Left ventricle myocardium superior (tissue), 1 donor: ENCODE measurements at regions not wholly inside any gene's neighbourhood (a gene's known extent, or its start where the extent isn't known, plus 50 kb on each side); places are given as distances from the start of the nearest gene placed in this dataset.

Experiments
- ATAC-seq: fragments of 200-7000 bp; cut with Tn5 transposase; one replicate; pipeline ENCODE4 v1.9.1; 2020; ENCODE audit warnings: mild to moderate bottlenecking, moderate library complexity
- DNase-seq: peaks from one replicate; pipeline ENCODE4 v3.0.0-alpha.2; 2020
- intact Hi-C: fragments of 100-400 bp; cut with micrococcal nuclease; formaldehyde crosslinking; loops from one replicate; pipeline ENCODE4 v1.11.0; 2022
- donor health status: DM: no; HTN: yes; CAD: no; lungs with severe emphysema.

DNA sequence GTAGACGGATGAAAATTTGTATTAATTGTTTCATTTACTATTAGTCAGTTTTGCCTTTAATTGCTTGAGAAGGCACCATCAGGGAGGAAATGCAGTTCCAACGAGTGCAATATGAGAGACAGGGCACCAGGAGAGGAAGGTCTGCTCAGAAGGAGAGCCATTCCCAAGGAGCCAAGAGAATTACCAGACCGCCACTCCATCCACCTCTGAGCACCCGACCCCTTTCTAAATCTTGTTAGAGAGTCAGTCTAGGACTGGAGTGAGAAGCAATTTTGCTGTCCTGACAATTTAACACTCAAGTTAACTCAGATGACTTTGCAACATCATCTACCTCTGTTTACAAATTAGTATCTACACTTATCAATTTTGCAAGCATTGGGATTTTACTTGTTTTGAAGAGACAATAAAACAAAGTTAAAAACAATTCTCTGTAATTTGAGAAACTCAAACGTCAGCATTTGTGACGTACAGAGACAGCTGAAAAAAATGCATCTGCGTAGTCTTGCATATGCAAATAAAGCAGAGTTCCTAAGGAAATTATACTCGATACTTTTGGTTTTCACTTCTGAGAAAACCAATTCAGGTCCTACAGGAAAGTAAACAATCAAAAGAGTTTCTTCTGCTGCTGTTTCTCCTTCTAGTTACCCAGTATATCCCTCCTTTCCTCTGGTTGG, 1704.7 kb upstream of the TENM3 start:
- ATAC-seq, result no peak
- intact Hi-C loops, result no loop called here

DNA sequence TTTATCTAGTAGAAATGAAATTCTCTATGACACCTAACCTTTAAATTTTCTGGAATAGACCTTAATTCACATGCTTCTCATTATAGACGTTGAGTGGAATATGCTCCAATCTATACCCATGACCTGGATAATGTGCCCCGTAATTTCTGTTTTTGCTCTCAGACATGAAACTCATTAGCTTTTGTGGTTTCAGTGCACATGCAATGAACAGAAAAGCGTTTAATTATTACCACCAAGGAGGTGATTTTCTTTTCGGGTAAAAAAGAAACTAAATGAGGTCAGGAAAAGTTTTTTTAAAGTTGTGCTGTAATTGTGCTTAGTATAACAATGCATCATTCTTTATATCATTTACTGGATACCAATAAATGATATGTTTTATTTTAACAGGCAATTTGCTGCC, 1703.9 kb upstream of the TENM3 start:
- intact Hi-C loops, result no loop called here
- no peak for DNase-seq
- no peak for ATAC-seq

More for the DNA sequence above, 1704.7 kb upstream of the TENM3 start:
- no peak for DNase-seq

DNA sequence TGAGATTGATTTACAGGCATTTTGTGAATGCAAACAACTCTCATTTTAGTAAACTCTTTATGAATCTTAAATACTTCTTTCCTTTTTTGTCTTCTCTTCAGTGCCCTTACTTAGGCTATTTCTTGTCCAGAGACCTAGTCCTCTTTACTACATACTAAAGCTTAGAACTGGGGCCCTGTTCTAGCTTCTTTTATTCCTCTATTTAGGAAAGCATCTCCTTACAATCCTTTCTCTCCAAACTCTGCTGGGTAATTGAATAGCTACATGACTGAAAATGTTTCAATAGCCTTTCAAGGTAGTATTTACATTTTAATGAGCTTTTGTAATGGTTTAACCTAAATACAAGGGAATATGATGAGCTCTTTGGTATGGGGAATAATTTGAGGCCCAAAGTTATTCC, 1701.5 kb upstream of the TENM3 start:
- intact Hi-C loops, result no loop called here
- ATAC-seq (no peak), DNase-seq (no peak)

DNA sequence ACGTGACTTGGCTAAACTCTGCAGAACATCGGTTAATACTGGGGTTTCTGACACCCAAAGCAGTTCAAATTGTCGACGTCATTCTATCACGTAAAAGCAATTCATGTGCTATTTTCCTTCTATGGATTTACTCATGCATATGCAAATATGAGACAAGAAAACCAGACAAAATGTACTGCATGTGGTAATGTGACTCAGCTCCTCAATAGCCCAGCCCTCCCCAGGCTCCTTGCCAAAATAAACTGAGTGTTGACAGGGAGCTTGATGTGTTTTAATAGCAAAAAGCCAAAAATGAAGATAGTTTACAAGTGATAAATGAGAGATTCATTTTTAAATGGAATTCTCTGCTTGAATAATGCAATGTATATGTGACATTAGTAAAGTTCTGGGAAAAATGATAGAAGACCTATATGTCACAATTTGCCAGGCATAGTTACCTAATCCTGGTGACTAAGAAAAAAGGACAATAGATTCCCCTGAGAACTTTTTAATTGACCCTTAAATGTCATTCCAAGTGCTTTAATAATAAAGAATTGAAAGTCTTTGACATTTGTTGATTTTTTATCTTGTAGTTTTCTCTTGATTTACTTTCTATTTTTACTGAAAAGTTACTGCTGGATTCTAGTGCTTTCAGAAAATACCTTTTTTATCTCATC, 1700.6 kb upstream of the TENM3 start:
- no peak for DNase-seq
- intact Hi-C loops, result no loop called here
- no peak for ATAC-seq

DNA sequence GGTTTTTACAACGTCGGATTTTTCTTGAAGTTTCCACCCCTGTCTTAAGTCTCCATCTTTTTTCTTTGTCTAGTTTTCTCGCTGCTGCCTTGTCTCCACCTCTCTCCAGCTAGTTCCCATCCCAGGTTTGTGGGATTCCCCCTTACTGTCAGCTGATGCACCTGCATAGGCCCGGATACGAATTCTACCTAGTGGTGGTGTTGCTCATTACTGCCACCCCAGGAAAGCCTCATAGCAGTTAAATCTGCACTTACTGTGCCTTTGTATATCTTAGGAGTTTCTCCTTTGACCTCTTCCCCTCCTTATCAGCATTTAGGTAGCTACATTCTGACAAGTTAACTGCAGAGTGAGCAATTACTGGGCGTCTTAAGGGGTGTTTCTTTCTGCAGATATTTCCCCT, 1693.1 kb upstream of the TENM3 start:
- intact Hi-C loops, result no loop called here
- DNase-seq, result no peak
- ATAC-seq, result no peak

DNA sequence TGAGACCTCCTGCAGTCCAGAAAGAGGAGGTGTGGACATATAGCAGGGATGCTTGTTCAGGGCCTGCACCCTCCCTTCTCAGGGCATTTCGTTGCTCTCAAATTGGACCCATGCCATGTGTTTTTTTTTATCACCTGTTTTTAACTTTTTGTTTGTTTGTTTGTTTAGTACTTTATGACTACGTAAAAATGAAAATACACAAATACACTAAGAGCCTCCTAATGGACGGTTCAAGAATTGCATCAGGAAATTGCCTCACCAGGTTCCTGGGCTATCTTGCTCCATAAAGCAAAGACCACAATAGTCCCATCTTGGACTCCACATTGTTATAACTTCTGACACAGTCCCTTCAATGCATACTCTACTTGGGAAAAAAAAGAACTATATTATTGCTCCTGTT, 1685.9 kb upstream of the TENM3 start:
- intact Hi-C loops, result no loop called here
- ATAC-seq (no peak), DNase-seq (no peak)

DNA sequence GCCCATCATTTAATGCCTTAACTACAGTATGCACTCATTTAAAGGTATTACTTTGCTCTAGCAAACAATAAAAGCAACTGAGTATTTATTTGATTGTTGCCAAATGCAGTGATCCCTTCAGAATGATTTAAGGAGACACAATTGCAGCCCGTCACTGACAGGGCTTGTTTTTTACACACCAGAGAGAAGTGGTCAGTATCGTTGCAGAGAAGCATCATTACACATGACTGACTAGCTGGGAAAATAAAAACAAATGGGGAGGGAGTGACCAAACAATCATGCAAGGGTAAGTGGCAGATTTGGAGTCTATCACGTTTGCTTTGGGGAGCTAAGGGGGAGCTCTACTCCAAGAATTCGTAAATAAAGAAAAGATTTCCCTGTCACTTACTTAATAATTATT, 1685.3 kb upstream of the TENM3 start:
- intact Hi-C loops, result no loop called here
- ATAC-seq, result no peak
- no peak for DNase-seq

DNA sequence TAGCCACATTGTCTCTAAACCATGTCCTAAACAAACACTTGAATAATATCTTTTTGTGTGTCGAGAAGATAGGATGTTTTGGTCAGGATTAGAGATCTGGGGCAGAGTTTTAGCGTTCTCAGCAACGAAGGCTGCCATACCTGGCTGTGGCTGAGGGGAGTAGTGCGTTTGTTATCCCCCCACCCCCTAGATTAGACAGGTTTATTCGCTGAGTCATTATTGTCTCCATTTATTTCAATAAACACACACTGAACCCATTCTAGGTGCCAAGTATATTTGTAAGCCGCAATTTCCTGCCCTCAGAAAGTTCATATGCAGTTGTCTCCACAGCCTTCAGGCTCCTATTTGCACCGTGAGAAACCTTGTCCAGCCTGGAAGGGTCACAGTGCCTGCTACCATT, 1684.8 kb upstream of the TENM3 start:
- no peak for ATAC-seq

DNA sequence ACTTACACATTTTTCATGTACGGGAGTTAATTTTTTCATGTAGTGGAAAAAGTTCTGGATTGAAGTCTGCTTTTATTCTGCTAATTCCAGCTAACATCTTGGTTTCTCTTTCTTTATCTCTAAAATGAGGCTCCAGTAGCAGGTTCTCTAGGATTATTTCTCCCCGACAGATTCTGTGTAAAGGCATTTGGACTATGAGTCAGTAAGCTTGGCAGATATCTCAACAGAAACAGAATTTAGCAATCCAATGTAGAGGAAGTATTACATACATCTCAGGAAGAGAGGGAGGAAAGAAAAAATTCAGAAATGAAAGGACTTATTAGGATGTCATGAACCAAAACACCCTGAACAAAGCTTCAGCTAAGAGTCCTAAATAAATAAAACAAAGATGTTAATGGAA, 1682.3 kb upstream of the TENM3 start:
- DNase-seq, result no peak
- no peak for ATAC-seq
- intact Hi-C loops, result no loop called here

More for the DNA sequence above, 1684.8 kb upstream of the TENM3 start:
- DNase-seq, result no peak
- intact Hi-C loops, result no loop called here

DNA sequence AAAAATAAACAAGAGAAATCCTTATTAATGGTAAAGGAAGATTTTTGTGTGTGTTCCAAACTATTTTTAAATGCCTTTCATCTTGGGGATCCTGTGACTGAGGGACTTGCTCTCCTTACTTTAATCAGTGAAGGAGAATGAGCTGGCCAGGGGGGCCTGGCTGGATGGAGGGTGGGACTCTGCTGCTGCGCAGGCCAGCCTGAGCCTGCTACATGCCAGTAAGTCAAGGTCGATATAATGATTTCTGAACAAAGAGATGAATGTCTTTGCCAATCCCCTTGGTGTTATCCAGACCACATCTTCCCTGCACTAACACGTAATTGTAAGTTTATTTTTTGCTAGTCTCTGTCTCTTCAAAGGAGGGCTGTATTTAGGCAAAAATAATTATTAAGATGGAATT, 1679.2 kb upstream of the TENM3 start:
- DNase-seq (no peak), ATAC-seq (no peak)
- intact Hi-C loops, result no loop called here

DNA sequence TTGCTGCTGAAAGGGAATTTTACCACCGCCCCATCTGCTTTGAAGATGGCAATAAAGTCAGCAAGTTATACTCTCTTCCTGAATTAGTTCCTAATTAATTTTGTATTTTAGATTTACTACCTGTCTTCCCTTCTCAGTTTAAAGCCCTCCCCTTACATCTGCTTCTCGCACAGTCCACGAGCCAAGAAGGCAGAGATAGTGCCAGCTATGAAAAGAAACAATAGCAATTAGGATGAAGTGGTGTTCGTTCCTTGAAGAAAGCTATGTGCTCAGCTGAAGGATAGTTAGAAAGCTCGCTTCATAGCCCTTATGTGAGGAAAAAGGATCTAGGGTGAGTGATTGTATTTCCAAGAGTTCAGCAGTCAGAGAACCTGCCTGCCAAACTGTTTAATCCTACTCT, 1678.8 kb upstream of the TENM3 start:
- no peak for ATAC-seq
- intact Hi-C loops, result no loop called here

DNA sequence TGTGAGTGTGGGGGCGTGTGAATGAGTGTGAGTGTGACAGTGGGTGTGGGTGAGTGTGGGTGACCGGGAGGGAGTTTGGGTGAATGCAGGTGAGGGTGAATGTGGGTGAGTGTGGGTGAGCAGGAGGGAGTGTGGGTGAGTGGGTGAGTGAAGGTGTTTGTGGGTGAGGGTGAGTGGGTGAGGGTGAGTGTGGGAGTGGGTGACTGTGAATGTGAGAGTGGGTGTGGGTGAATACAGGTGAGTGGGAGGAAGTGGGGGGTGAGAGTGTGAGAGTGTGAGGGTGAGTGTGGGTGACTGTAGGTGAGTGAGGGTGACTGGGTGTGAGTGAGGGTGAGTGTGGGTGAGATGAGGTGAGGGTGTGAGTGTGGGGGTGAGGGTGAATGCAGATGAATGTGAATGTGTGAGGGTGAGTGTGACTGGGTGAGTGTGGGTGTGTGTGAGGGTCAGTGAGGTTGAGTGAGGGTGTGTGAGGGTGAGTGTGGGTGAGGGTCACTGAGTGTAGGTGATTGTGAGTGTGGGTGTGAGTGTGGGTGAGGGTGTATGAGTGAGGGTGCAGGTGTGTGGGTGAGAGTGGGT, 1677.3 kb upstream of the TENM3 start:
- intact Hi-C loops, result no loop called here
- DNase-seq (no peak), ATAC-seq (no peak)

More for the DNA sequence above, 1678.8 kb upstream of the TENM3 start:
- no peak for DNase-seq

DNA sequence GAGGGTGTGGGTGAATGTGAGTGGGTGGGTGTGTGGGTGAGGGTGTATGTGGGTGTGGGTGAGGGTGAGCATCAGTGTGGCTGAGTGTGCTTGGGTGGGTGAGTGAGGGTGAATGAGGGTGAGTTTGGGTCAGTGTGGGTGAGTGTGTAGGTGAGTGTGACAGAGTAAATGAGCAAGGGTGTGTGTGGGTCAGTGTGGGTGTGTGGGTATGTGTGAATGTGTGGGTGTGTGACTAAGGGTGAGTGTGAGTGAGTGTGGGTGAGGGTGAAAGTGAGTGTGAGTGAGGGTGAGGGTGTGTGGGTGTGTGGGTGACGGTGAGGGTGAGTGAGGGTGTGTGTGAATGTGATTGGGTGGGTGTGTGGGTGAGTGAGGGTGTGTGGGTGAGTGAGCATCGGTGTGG, 1676.7 kb upstream of the TENM3 start:
- DNase-seq (no peak), ATAC-seq (no peak)
- intact Hi-C loops, result no loop called here

DNA sequence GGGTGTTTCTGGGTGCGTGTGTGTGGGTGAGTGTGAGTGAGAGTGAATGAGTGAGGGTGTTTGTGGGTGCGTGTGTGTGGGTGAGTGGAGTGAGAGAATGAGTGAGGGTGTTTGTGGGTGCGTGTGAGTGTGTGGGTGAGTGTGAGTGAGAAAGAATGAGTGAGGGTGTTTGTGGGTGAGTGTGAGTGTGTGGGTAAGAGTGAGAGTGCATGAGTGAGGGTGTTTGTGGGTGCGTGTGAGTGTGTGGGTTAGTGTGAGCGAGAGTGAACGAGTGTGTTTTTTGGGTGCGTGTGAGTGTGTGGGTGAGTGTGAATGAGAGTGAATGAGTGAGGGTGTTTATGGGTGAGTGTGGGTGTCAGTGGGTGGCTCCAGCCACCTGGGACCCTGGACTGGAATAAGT, 1676.1 kb upstream of the TENM3 start:
- DNase-seq (no peak), ATAC-seq (no peak)
- intact Hi-C loops, result no loop called here

DNA sequence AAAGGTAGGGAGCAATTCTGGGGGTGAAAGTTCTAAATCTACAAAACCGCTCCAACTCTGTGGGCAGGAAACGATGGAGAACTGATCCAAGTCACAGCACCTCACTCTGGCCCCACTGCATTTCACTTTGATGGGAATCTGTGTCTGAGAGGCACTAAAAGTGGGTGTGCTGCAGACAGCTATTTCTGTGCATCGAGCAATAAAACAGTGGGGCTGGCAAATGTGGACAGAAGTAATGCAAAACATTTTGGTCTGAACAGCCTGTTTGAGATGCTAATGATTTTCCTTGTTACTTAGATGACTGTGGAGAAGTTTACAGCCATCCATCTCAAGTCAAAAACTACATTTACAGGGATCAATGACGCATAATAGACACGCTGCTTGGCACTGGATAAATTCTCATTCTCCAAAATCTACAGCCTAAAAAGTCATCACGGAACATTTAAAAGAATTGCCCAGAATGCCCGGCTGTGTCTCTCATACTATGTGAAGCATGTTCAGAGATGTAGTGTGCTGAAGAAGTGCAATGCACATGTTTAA, 1671.6 kb upstream of the TENM3 start:
- ATAC-seq, result no peak

DNA sequence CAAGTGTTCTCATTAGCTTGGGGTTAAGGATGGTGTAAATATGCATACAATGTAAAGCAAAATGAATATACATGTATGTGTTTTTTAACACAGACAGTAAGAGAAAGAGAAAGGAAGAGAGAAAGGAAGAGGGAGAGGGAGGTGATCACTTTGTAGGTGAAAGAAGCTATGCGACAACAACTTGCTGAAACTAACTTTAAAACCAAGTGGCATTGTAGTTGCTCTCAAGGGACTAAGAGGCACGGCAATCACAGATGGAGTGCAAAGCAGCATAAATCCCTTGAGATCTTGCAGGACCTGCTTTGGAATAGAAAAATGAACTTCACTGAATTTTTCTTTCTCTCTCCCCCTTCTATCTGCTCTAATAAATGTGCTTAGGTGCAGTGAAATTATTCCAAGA, 1665.0 kb upstream of the TENM3 start:
- ATAC-seq, result no peak
- intact Hi-C loops, result no loop called here
- DNase-seq, result no peak

More for the DNA sequence above, 1671.6 kb upstream of the TENM3 start:
- intact Hi-C loops, result no loop called here
- no peak for DNase-seq

DNA sequence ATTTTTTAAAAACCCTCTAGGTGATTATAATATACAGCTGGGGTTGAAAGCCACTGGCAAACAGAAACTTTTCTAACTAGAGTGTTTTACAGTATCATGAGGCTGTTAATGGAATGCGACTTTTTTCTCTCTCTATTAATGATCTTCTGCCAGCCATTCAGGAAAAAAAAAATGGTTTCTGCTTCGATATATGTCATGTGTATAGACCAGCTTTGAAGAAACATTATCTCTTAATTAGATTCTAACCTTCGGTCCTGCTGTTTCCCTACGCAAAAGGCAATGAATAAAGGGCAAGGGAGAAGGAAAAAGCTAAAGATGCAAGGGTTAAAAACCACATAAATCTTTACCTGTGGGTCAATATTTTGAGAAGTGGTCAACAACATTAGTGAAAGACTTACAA, 1662.1 kb upstream of the TENM3 start:
- DNase-seq, result no peak
- intact Hi-C loops, result no loop called here
- ATAC-seq, result no peak

DNA sequence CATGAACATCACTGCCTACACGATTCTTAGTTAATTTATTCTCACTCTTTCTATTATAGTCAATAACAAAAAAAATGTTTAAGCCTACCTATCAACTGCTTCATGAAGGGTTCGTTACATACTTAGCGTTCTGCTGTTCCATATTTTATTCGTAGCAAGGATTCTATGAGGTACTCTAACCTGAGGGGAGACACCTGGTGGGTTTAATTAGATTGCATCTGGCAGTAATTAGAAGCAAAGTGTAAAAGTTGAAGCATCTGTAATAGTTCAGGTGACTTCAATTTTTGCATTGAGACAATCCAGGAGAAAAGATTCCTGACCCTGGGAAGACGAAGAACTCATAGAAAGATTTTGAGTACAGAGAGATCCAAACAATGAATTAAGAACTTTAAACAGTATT, 1655.8 kb upstream of the TENM3 start:
- ATAC-seq, result no peak
- DNase-seq, result no peak
- intact Hi-C loops, result no loop called here

DNA sequence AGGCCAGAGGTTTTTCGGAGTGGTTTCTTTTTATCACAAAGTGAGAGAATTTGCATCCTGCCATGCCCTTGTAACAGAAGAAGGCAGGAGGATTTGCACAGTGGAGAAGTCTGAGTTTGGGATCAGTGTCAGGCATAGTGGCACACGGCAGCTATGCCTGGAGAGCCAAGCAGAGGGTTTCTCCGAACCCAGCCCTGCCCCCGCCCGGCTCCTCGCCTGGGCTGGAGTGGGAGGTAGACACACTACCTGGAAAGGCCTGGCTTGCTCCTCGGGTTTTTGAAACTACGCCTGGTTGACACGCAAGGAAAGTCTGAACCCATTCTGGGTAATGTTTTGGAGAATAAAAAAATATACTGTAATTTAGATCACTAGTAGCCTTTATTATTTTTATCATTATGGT, 1653.6 kb upstream of the TENM3 start:
- DNase-seq (no peak), ATAC-seq (no peak)
- intact Hi-C loops, result no loop called here

DNA sequence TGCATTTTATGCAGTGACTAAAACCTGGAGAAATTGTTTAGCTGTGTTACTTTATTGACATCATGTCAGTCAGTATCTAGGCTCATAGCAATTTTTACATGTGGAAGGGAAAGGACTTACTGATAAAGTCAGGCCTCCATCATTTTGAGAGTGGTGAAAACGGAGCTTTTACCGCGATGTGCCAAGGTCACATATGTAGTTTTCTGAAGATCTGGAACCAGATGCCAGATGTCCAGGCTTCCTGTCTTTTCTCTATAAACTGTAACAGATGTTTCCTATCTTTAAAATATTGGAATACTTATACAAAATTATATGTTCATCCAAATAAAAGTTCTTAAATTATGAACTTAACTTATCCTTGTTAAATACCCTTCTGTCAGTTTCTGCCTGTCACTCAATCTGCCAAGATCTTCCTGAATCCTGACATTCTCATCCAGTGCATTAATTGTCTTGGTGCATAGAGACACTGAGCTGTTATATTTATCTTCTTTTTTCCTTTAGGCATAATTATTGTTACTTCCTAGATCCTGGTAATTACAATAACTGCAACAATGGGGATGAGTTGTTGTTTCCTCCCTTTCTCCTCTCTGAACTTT, 1646.2 kb upstream of the TENM3 start:
- ATAC-seq (no peak), DNase-seq (no peak)
- intact Hi-C loops, result no loop called here
